ENCODE measurements at regions not wholly inside any gene's neighbourhood (a gene's known extent, or its start where the extent isn't known, plus 50 kb on each side); places are given as distances from the start of the nearest gene placed in this dataset.
A peak's percentile ranks its signal among the peaks of the same experiment; 100 is the strongest.

GRCh38 chr11:42524534-42525227, 787.1 kb upstream of the API5 start:
- DNase-seq, result peak; percentile 59 to 64

GRCh38 chr11:42526426-42526825, 785.4 kb upstream of the API5 start:
- DNase-seq, result no peak

DNA sequence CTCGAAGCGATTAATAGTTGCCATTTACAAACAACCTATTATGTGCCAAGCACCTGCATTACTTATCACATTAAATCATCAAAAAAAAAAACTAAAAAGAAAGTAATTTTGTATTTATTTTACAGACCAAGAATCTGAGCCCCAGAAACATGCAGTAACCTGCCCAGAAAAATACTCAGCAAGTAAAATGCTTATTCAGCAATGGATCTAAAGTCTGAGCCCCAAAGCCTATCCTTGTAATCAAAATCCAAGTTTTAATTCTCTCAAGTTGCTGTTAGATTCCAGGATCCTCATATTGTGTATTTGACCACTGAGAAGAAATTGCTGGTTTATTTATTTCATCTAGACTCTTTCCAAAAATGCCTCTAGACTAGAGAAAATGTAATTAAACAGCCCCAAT, 783.3 kb upstream of the API5 start:
- DNase-seq, result no peak

GRCh38 chr11:42528911-42529310, 782.9 kb upstream of the API5 start:
- DNase-seq, result no peak

DNA sequence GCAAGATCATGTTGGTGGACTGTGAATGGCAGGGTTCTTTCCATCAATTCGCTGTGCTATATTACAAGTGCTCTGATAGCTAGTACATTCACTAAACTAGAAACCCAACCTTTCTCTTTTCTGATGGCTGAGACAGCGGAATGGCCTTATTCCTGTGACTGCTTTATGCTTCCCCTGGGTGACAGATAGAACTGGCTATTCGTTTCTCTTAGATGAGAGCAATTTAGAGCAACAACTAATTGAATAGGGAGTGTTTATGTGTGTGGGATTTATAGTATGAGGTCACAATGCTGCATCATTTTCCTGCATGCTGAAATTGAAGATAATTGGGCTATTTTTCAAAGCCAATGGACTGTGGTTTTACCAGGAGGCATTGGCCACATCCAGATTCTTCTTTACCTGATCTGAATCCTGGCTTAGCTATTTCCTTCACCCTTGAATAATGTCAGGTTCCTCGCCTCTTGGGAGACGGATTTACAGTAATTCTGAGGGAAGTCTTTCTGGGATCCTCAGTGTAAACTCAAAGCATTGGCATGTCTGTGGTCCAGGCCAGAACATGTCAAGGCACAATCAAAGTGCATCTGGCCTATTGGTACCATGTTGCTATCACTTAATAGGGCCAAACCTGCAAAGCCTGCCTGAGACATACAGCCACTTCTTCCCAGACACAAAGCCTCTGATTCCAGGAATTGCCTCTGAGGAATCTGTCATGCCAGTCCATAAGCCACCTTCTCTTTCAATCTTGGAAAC, 775.0 kb upstream of the API5 start:
- no peak for DNase-seq

DNA sequence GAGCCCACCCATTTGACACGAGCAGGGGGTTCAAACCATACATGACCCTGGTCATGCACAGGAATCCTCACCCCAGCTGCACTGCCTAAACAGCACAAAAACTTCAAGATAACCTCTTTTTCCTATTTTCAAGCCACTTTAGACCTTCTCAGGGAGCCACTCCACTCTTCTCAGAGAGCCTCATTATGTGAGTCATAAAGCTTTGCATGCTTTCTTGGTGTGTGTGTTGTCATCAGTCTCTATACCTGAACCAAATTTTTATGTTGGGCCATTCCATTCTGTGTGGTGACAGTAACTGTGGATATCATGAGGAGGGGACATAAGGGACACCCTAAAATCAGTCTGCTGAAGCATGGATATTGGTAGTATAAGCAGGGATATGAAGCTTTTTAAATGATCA, 769.5 kb upstream of the API5 start:
- no peak for DNase-seq

DNA sequence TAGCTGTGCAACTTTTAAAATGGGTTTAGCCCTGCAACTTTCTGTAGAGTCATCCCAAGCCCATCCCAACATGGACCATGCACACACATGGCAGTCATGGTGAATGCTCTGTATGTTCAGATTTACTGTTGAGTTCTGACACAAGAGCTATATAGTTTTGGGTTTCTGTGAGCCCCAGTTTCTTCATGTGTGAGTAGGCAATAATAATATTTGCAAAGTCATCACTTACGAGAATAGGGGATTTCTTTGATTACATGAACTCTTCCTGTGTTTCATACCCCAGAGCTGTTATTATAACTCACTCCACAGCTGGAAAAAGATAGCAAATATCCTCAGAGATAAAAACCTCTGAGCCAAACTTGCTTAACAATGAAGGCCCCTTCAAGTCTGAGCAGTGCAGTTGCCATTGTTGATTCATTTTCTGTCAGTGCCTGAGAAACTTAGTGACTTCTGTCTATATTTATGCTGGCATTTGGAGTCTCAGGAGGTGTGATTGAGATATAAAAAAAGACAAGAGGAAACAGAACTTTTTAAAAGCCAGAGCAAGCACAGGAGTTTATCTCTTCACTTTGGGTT, 767.9 kb upstream of the API5 start:
- DNase-seq, result no peak

- DNase-seq, result no peak
Observed at GRCh38 chr11:42544726-42545125, 767.1 kb upstream of the API5 start.

DNA sequence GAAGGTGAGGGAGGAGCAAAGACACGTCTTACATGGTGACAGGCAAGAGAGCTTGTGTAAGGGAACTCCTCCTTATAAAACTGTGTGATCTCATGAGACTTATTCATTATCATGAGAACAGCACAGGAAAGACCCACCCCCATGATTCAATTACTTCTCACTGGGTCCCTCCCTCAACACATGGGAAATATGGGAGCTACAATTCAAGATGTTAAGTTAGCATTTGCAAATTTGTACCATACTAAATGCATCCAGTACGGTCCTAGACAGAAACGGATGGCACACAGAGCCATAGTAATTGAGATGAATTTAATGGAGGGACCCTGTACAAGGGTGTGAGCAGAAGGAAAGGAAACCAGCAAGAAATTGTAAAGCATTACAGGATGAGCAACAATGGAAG, 765.8 kb upstream of the API5 start:
- no peak for DNase-seq

GRCh38 chr11:42552786-42553185, 759.0 kb upstream of the API5 start:
- no peak for DNase-seq

DNA sequence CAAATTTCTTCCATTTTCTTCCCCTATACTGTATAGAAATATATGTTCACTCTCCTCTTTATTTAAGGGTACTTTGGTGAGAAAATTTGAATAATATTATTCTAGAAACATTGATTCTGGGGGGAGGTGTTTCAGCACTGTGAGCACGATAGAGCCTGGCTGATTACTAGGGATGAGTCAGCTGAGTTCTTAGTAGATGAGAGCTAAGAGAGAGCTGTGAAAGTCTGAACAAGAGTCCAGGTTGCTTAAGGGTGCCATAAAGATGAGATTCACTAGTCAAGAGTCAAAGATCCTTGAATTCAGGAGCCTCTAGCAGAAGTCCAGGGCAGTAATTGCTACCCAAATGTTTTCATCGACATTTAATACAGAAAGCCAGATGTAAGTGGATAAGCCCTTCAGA, 756.6 kb upstream of the API5 start:
- no peak for DNase-seq

DNA sequence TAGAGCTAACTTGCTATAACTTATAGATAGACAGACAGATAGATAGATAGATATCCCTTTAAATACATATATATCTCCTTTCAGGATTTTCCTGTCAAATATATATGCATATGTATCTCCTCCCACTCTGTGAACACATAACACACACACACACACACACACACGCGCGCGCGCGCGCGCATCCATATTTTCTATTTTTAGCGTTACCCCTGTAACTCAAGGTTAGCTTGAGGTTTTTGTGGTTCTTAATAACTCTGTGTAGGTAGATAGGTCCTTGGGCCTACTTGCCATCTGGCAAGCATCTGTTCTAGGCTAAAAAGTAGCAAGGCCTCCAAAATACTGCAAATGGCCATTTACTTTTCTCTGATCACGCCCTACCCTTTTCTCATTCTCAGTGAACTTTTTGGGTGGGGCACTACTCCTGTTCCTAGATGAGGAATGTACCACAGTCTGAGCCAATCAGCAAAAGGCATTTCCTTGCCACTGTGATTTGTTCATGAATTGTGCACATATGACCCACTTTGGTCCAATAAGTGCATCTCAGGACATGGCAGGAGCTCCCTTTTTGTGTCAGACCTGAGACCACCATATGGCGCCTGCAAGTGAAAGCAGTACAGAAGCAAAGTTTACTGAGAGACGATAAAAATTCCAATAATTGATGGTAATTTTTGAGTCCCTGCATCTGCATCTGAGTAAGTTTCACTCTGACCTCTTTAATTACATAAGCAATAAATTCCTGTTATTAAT, 740.5 kb upstream of the API5 start:
- DNase-seq, result no peak

GRCh38 chr11:42571878-42572610, 739.8 kb upstream of the API5 start:
- DNase-seq, result no peak

- no peak for DNase-seq
Observed at GRCh38 chr11:42576318-42576717, 735.5 kb upstream of the API5 start.

GRCh38 chr11:42589286-42589685, 722.5 kb upstream of the API5 start:
- DNase-seq, result no peak

DNA sequence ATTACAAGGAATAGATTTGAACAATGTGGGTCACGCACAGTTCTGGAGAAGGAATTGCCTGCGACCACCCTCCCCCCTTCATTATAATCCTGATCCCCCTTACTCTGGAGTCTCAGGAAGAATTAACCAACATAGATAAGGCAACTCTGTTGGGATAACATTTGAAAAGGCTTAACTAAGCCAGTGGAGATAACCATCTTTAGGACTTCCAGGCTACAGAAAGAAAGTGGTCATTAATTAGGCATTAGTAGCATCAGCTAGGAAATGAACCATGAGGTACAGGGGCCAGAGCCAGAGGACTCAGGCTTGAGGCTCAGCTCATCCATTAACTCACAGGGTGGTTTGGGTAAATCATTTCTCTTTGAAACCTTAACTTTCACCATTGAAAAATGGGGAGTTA, 720.0 kb upstream of the API5 start:
- DNase-seq, result no peak

GRCh38 chr11:42593441-42593840, 718.4 kb upstream of the API5 start:
- DNase-seq, result no peak

GRCh38 chr11:42595876-42596275, 715.9 kb upstream of the API5 start:
- no peak for DNase-seq

- DNase-seq, result no peak
Observed at GRCh38 chr11:42596576-42597145, 715.1 kb upstream of the API5 start.

GRCh38 chr11:42598341-42598740, 713.5 kb upstream of the API5 start:
- DNase-seq, result no peak

- DNase-seq, result no peak
Observed at GRCh38 chr11:42620796-42621195, 691.0 kb upstream of the API5 start.

All from NCI-H1930 (cell line).